Karpas-422 (cell line): ENCODE measurements at regions not wholly inside any gene's neighbourhood (a gene's known extent, or its start where the extent isn't known, plus 50 kb on each side); places are given as distances from the start of the nearest gene placed in this dataset.

Experiments
- DNase-seq: peaks from one replicate; pipeline ENCODE4 v3.0.0-alpha.2; 2015
- H2AFZ ChIP-seq: fragments of 200-600 bp; sonication (generic); 2 replicates; pipeline ENCODE4 v1.6.1; 2014; ENCODE audit warnings: antibody characterized with exemption, low read length, mixed read lengths
- H3K27ac ChIP-seq: fragments of 200-600 bp; sonication (generic); 2 replicates; pipeline ENCODE4 v1.5.1; 2014; ENCODE audit warnings: mild to moderate bottlenecking, low read length, moderate library complexity
- H3K27me3 ChIP-seq: fragments of 200-600 bp; sonication (generic); 2 replicates; pipeline ENCODE4 v1.6.1; 2014; ENCODE audit warnings: low read length, mixed read lengths
- H3K36me3 ChIP-seq: fragments of 200-600 bp; sonication (generic); 2 replicates; pipeline ENCODE4 v1.6.1; 2014; ENCODE audit warnings: low read length, mixed read lengths; ENCODE audit not compliant: insufficient read depth
- H3K4me1 ChIP-seq: fragments of 200-600 bp; sonication (generic); 2 replicates; pipeline ENCODE4 v1.6.1; 2014; ENCODE audit warnings: mild to moderate bottlenecking, low read length, mixed read lengths
- H3K4me2 ChIP-seq: fragments of 200-600 bp; sonication (generic); 2 replicates; pipeline ENCODE4 v1.6.1; 2014; ENCODE audit warnings: low read length, low read depth, mild to moderate bottlenecking; ENCODE audit not compliant: poor library complexity, severe bottlenecking
- H3K4me3 ChIP-seq: fragments of 200-600 bp; sonication (generic); 2 replicates; pipeline ENCODE4 v1.5.1; 2014; ENCODE audit warnings: mild to moderate bottlenecking, antibody characterized with exemption, low read length, mixed read lengths
- H3K79me2 ChIP-seq: fragments of 200-600 bp; sonication (generic); 2 replicates; pipeline ENCODE4 v1.6.1; 2014; ENCODE audit warnings: mild to moderate bottlenecking, low read length, mixed read lengths
- H3K9ac ChIP-seq: fragments of 200-600 bp; sonication (generic); 2 replicates; pipeline ENCODE4 v1.6.0; 2014; ENCODE audit warnings: low read length
- H3K9me2 ChIP-seq: fragments of 200-600 bp; sonication (generic), shearing (Covaris generic); replicated peaks from 2 replicates; pipeline ENCODE4 v1.6.0; 2014; ENCODE audit warnings: mild to moderate bottlenecking, low read length, moderate library complexity; ENCODE audit not compliant: insufficient read depth
- H3K9me3 ChIP-seq: fragments of 300-700, 200-600 bp; sonication (generic); 2 replicates; pipeline ENCODE4 v1.6.1; 2014; ENCODE audit warnings: low read length, mixed read lengths
- H4K20me1 ChIP-seq: fragments of 200-600 bp; sonication (generic); 2 replicates; pipeline ENCODE4 v1.6.1; 2014; ENCODE audit warnings: mild to moderate bottlenecking, antibody characterized with exemption, low read length, low read depth; ENCODE audit not compliant: insufficient read depth

- Histone ChIP-seq H3K4me2 (no peak overlapping the region), H3K36me3 (no peaks in the 10 kb centered on the region), H3K4me1 (no peaks in the 10 kb centered on the region), H3K9me2 (no peaks in the 10 kb centered on the region), H3K27ac (no peak overlapping the region), H3K4me3 (no peak overlapping the region), H3K79me2 (no peaks in the 10 kb centered on the region), H4K20me1 (no peaks in the 10 kb centered on the region), H3K9ac (no peak overlapping the region), H3K27me3 (no peaks in the 10 kb centered on the region), H2AFZ (0 out of 2 replicates have a peak overlapping the region, but pooled peaks have one; percentile 46), H3K9me3 (no peaks in the 10 kb centered on the region)
- DNase-seq, result no peak
Observed at GRCh38 chr13:87535911-87536310, 135.3 kb upstream of the SLITRK5 start.

- Histone ChIP-seq H3K27ac (no peak overlapping the region), H3K79me2 (no peaks in the 10 kb centered on the region), H3K4me3 (no peak overlapping the region), H3K27me3 (no peaks in the 10 kb centered on the region), H4K20me1 (no peaks in the 10 kb centered on the region), H3K9me3 (no peaks in the 10 kb centered on the region), H3K4me2 (no peak overlapping the region), H3K36me3 (no peaks in the 10 kb centered on the region), H2AFZ (no peak overlapping the region), H3K9me2 (no peaks in the 10 kb centered on the region), H3K4me1 (no peaks in the 10 kb centered on the region), H3K9ac (no peak overlapping the region)
- no peak for DNase-seq
Observed at GRCh38 chr13:87536499-87536898, 134.7 kb upstream of the SLITRK5 start.

- Histone ChIP-seq H3K9me3 (no peaks in the 10 kb centered on the region), H3K36me3 (no peaks in the 10 kb centered on the region), H3K27ac (no peak overlapping the region), H4K20me1 (no peaks in the 10 kb centered on the region), H3K9me2 (no peaks in the 10 kb centered on the region), H3K4me2 (no peak overlapping the region), H3K79me2 (no peaks in the 10 kb centered on the region), H3K4me3 (no peak overlapping the region), H2AFZ (peak overlapping the region; percentile 29; the same call in 1 of the 2 replicates), H3K9ac (no peak overlapping the region), H3K4me1 (no peaks in the 10 kb centered on the region), H3K27me3 (no peaks in the 10 kb centered on the region)
- no peak for DNase-seq
Observed at GRCh38 chr13:87536899-87537298, 134.3 kb upstream of the SLITRK5 start.

GRCh38 chr13:87537951-87538350 is 133.2 kb upstream of the SLITRK5 start:
- no peak overlapping the region for H2AFZ ChIP-seq
- H3K9ac ChIP-seq, result no peak overlapping the region
- no peaks in the 10 kb centered on the region for H3K9me2 ChIP-seq
- H3K79me2 ChIP-seq, result no peaks in the 10 kb centered on the region
- no peaks in the 10 kb centered on the region for H3K9me3 ChIP-seq
- H3K27ac ChIP-seq, result no peak overlapping the region
- H3K4me3 ChIP-seq, result no peak overlapping the region
- H3K4me1 ChIP-seq, result no peaks in the 10 kb centered on the region
- H3K4me2 ChIP-seq, result no peak overlapping the region
- no peaks in the 10 kb centered on the region for H4K20me1 ChIP-seq
- DNase-seq, result no peak
- no peaks in the 10 kb centered on the region for H3K36me3 ChIP-seq
- no peaks in the 10 kb centered on the region for H3K27me3 ChIP-seq

GRCh38 chr13:87538366-87539052 is 132.7 kb upstream of the SLITRK5 start:
- Histone ChIP-seq H3K79me2 (no peaks in the 10 kb centered on the region), H3K4me3 (no peak overlapping the region), H3K9ac (no peak overlapping the region), H3K36me3 (no peaks in the 10 kb centered on the region; the same call in 1 of the 2 replicates), H3K27me3 (no peaks in the 10 kb centered on the region), H3K9me3 (peaks cover 2% of the 10 kb centered on the region), H4K20me1 (no peaks in the 10 kb centered on the region), H3K9me2 (no peaks in the 10 kb centered on the region), H3K27ac (no peak overlapping the region), H3K4me2 (no peak overlapping the region), H2AFZ (no peak overlapping the region), H3K4me1 (no peaks in the 10 kb centered on the region)
- no peak for DNase-seq

GRCh38 chr13:87553142-87553541 is 118.0 kb upstream of the SLITRK5 start:
- H3K27me3 ChIP-seq, result no peaks in the 10 kb centered on the region
- H3K36me3 ChIP-seq, result no peaks in the 10 kb centered on the region
- H4K20me1 ChIP-seq, result no peaks in the 10 kb centered on the region
- no peak overlapping the region for H3K27ac ChIP-seq
- no peak overlapping the region for H3K4me2 ChIP-seq
- H2AFZ ChIP-seq, result peak overlapping the region; percentile 35
- H3K79me2 ChIP-seq, result no peaks in the 10 kb centered on the region
- no peak overlapping the region for H3K9ac ChIP-seq
- H3K4me1 ChIP-seq, result no peaks in the 10 kb centered on the region
- H3K9me3 ChIP-seq, result no peaks in the 10 kb centered on the region; the same call in 1 of the 2 replicates
- DNase-seq, result no peak
- H3K4me3 ChIP-seq, result no peak overlapping the region
- H3K9me2 ChIP-seq, result no peaks in the 10 kb centered on the region

DNA sequence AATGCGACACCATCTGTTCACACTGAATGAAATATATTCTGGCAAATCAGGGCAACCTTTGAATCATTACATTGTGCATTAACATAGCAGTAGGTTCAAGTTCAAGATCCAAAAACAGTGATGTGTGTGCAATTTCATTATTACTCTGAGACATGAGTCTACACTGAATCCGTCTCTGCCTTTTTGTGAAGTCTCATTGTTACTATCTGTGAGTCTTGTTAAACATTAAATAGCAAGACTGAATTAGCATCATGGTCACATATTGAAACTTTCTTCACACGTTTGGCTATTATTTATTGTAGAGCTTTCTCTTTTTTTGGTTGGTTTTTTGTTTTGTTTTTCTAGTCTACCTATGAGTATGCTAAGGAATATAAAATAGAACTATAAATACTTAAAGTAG is 117.1 kb upstream of the SLITRK5 start:
- H3K27ac ChIP-seq, result no peak overlapping the region
- H3K79me2 ChIP-seq, result no peaks in the 10 kb centered on the region
- H3K27me3 ChIP-seq, result no peaks in the 10 kb centered on the region
- H3K9me3 ChIP-seq, result no peaks in the 10 kb centered on the region; the same call in 1 of the 2 replicates
- no peaks in the 10 kb centered on the region for H3K9me2 ChIP-seq
- no peaks in the 10 kb centered on the region for H3K4me1 ChIP-seq
- H3K36me3 ChIP-seq, result no peaks in the 10 kb centered on the region
- no peak for DNase-seq
- no peaks in the 10 kb centered on the region for H4K20me1 ChIP-seq
- no peak overlapping the region for H3K4me3 ChIP-seq
- no peak overlapping the region for H3K9ac ChIP-seq
- peak overlapping the region; percentile 95 for H2AFZ ChIP-seq
- no peak overlapping the region for H3K4me2 ChIP-seq

GRCh38 chr13:87557788-87558187 is 113.4 kb upstream of the SLITRK5 start:
- H3K36me3 ChIP-seq, result no peaks in the 10 kb centered on the region; the same call in 1 of the 2 replicates
- H3K27me3 ChIP-seq, result no peaks in the 10 kb centered on the region
- H3K79me2 ChIP-seq, result no peaks in the 10 kb centered on the region
- H4K20me1 ChIP-seq, result no peaks in the 10 kb centered on the region
- no peaks in the 10 kb centered on the region for H3K4me1 ChIP-seq
- H3K9ac ChIP-seq, result no peak overlapping the region
- no peak overlapping the region for H3K27ac ChIP-seq
- no peak overlapping the region for H3K4me2 ChIP-seq
- DNase-seq, result no peak
- H3K4me3 ChIP-seq, result no peak overlapping the region
- no peak overlapping the region; the same call in 1 of the 2 replicates for H2AFZ ChIP-seq
- H3K9me2 ChIP-seq, result no peaks in the 10 kb centered on the region
- H3K9me3 ChIP-seq, result no peaks in the 10 kb centered on the region; the same call in 1 of the 2 replicates
